ENCODE measurements at regions not wholly inside any gene's neighbourhood (a gene's known extent, or its start where the extent isn't known, plus 50 kb on each side); places are given as distances from the start of the nearest gene placed in this dataset.

GRCh38 chr10:31172925-31173324 lies 141.3 kb upstream of the ZNF438 start:
- H3K27me3 ChIP-seq = no peaks in the 10 kb centered on the region
- H3K4me3 ChIP-seq = no peak overlapping the region
- H3K9me3 ChIP-seq = peaks cover 14% of the 10 kb centered on the region
- no peak overlapping the region for H3K9ac ChIP-seq
- no peaks in the 10 kb centered on the region for H4K20me1 ChIP-seq
- no peak overlapping the region for H3K4me2 ChIP-seq
- no peaks in the 10 kb centered on the region for H3K36me3 ChIP-seq
- no peak overlapping the region for H3K27ac ChIP-seq
- no peak for TF ChIP-seq Cebpa-rat (IDR thresholded peaks at IDR 0.05)
- no peaks in the 10 kb centered on the region for H3K4me1 ChIP-seq

GRCh38 chr10:31173752-31174151 lies 142.1 kb upstream of the ZNF438 start:
- H4K20me1 ChIP-seq = no peaks in the 10 kb centered on the region
- TF ChIP-seq Cebpa-rat (IDR thresholded peaks at IDR 0.05) = no peak
- H3K27me3 ChIP-seq = no peaks in the 10 kb centered on the region
- no peak overlapping the region for H3K27ac ChIP-seq
- H3K4me1 ChIP-seq = no peaks in the 10 kb centered on the region
- H3K4me3 ChIP-seq = no peak overlapping the region
- no peak overlapping the region for H3K9ac ChIP-seq
- H3K9me3 ChIP-seq = peaks cover 14% of the 10 kb centered on the region
- H3K36me3 ChIP-seq = no peaks in the 10 kb centered on the region
- no peak overlapping the region for H3K4me2 ChIP-seq

GRCh38 chr10:31179091-31179680 lies 139.8 kb upstream of the ZEB1 start:
- Histone ChIP-seq H3K4me1 (no peaks in the 10 kb centered on the region), H3K9ac (no peak overlapping the region), H3K4me3 (no peak overlapping the region), H4K20me1 (no peaks in the 10 kb centered on the region), H3K4me2 (no peak overlapping the region), H3K27me3 (no peaks in the 10 kb centered on the region), H3K9me3 (peaks cover 5% of the 10 kb centered on the region), H3K27ac (no peak overlapping the region), H3K36me3 (no peaks in the 10 kb centered on the region)
- no peak for TF ChIP-seq Cebpa-rat (IDR thresholded peaks at IDR 0.05)

GRCh38 chr10:31186225-31187000 lies 132.6 kb upstream of the ZEB1 start:
- H3K27me3 ChIP-seq = no peaks in the 10 kb centered on the region
- H3K36me3 ChIP-seq = no peaks in the 10 kb centered on the region
- H3K27ac ChIP-seq = no peak overlapping the region
- no peaks in the 10 kb centered on the region for H4K20me1 ChIP-seq
- H3K4me1 ChIP-seq = no peaks in the 10 kb centered on the region
- no peaks in the 10 kb centered on the region for H3K9me3 ChIP-seq
- TF ChIP-seq Cebpa-rat (IDR thresholded peaks at IDR 0.05) = no peak
- no peak overlapping the region for H3K4me2 ChIP-seq
- no peak overlapping the region for H3K4me3 ChIP-seq
- no peak overlapping the region for H3K9ac ChIP-seq

GRCh38 chr10:31187182-31187581 lies 131.8 kb upstream of the ZEB1 start:
- Histone ChIP-seq H3K9me3 (no peaks in the 10 kb centered on the region), H3K9ac (no peak overlapping the region), H4K20me1 (no peaks in the 10 kb centered on the region)

GRCh38 chr10:31187607-31188210 lies 131.3 kb upstream of the ZEB1 start:
- H3K9ac ChIP-seq = no peak overlapping the region
- no peaks in the 10 kb centered on the region for H3K27me3 ChIP-seq
- no peak overlapping the region for H3K4me3 ChIP-seq
- no peaks in the 10 kb centered on the region for H3K4me1 ChIP-seq
- no peak overlapping the region for H3K4me2 ChIP-seq
- H3K27ac ChIP-seq = no peak overlapping the region
- H3K9me3 ChIP-seq = no peaks in the 10 kb centered on the region
- no peak for TF ChIP-seq Cebpa-rat (IDR thresholded peaks at IDR 0.05)
- no peaks in the 10 kb centered on the region for H3K36me3 ChIP-seq
- H4K20me1 ChIP-seq = no peaks in the 10 kb centered on the region

More at GRCh38 chr10:31187182-31187581, 131.8 kb upstream of the ZEB1 start:
- Histone ChIP-seq H3K4me3 (no peak overlapping the region), H3K4me2 (no peak overlapping the region), H3K4me1 (no peaks in the 10 kb centered on the region), H3K27ac (no peak overlapping the region), H3K36me3 (no peaks in the 10 kb centered on the region), H3K27me3 (no peaks in the 10 kb centered on the region)
- no peak for TF ChIP-seq Cebpa-rat (IDR thresholded peaks at IDR 0.05)

GRCh38 chr10:31188792-31189406 lies 130.1 kb upstream of the ZEB1 start:
- no peak overlapping the region for H3K27ac ChIP-seq
- H3K9ac ChIP-seq = no peak overlapping the region
- no peaks in the 10 kb centered on the region for H4K20me1 ChIP-seq
- H3K9me3 ChIP-seq = no peaks in the 10 kb centered on the region
- no peak for TF ChIP-seq Cebpa-rat (IDR thresholded peaks at IDR 0.05)
- no peaks in the 10 kb centered on the region for H3K27me3 ChIP-seq
- H3K4me2 ChIP-seq = no peak overlapping the region
- no peaks in the 10 kb centered on the region for H3K4me1 ChIP-seq
- H3K36me3 ChIP-seq = no peaks in the 10 kb centered on the region
- H3K4me3 ChIP-seq = no peak overlapping the region

- Histone ChIP-seq H3K27ac (no peak overlapping the region), H4K20me1 (no peaks in the 10 kb centered on the region), H3K4me2 (no peak overlapping the region), H3K9ac (no peak overlapping the region), H3K36me3 (no peaks in the 10 kb centered on the region), H3K4me1 (no peaks in the 10 kb centered on the region), H3K4me3 (no peak overlapping the region), H3K27me3 (no peaks in the 10 kb centered on the region), H3K9me3 (no peaks in the 10 kb centered on the region)
- TF ChIP-seq Cebpa-rat (IDR thresholded peaks at IDR 0.05) = no peak
Measured at GRCh38 chr10:31190488-31190887, 128.5 kb upstream of the ZEB1 start.

GRCh38 chr10:31192475-31192874 lies 126.5 kb upstream of the ZEB1 start:
- TF ChIP-seq Cebpa-rat (IDR thresholded peaks at IDR 0.05) = no peak

GRCh38 chr10:31194986-31195385 lies 124.0 kb upstream of the ZEB1 start:
- H3K4me2 ChIP-seq = no peak overlapping the region
- no peak for TF ChIP-seq Cebpa-rat (IDR thresholded peaks at IDR 0.05)
- no peaks in the 10 kb centered on the region for H3K36me3 ChIP-seq

More at GRCh38 chr10:31192475-31192874, 126.5 kb upstream of the ZEB1 start:
- H3K9me3 ChIP-seq = no peaks in the 10 kb centered on the region
- no peaks in the 10 kb centered on the region for H3K27me3 ChIP-seq
- no peak overlapping the region for H3K4me3 ChIP-seq
- H3K4me1 ChIP-seq = no peaks in the 10 kb centered on the region
- H3K9ac ChIP-seq = no peak overlapping the region
- no peaks in the 10 kb centered on the region for H3K36me3 ChIP-seq
- H4K20me1 ChIP-seq = no peaks in the 10 kb centered on the region
- H3K27ac ChIP-seq = no peak overlapping the region
- no peak overlapping the region for H3K4me2 ChIP-seq

More at GRCh38 chr10:31194986-31195385, 124.0 kb upstream of the ZEB1 start:
- Histone ChIP-seq H4K20me1 (no peaks in the 10 kb centered on the region), H3K27ac (no peak overlapping the region), H3K4me3 (no peak overlapping the region), H3K9ac (no peak overlapping the region), H3K4me1 (no peaks in the 10 kb centered on the region), H3K9me3 (no peaks in the 10 kb centered on the region), H3K27me3 (no peaks in the 10 kb centered on the region)

Measured in BLaER1 (cell line).